CD4-positive, alpha-beta T cell treated with Interleukin-2 at 100 ng/mL for 4 hours (primary cell): ENCODE measurements at regions not wholly inside any gene's neighbourhood (a gene's known extent, or its start where the extent isn't known, plus 50 kb on each side); places are given as distances from the start of the nearest gene placed in this dataset.
"Not testable (repeated sequence)": the region's sequence is repeated elsewhere in the genome, so short reads cannot be mapped to it uniquely, and the experiment has no call there.

Experiments used
- DNase-seq: peaks from one replicate; pipeline ENCODE4 v3.0.0-alpha.2; 2020; ENCODE audit warnings: low spot score

GRCh38 chrY:18951019-18951418 is 177.5 kb upstream of the HSFY2 start:
- no peak for DNase-seq

GRCh38 chrY:18936831-18937230 is 163.3 kb upstream of the HSFY2 start:
- no peak for DNase-seq

- no peak for DNase-seq
Measured at GRCh38 chrY:18919256-18919655, 145.7 kb upstream of the HSFY2 start.

- no peak for DNase-seq
Measured at GRCh38 chrY:18912846-18913245, 139.3 kb upstream of the HSFY2 start.

GRCh38 chrY:18909846-18910245 is 136.3 kb upstream of the HSFY2 start:
- no peak for DNase-seq

GRCh38 chrY:18906198-18906597 is 132.7 kb upstream of the HSFY2 start:
- DNase-seq: not testable (repeated sequence)

GRCh38 chrY:18904296-18904695 is 130.8 kb upstream of the HSFY2 start:
- no peak for DNase-seq

GRCh38 chrY:18891994-18892393 is 118.5 kb upstream of the HSFY2 start:
- no peak for DNase-seq

GRCh38 chrY:18889548-18889947 is 116.0 kb upstream of the HSFY2 start:
- no peak for DNase-seq

GRCh38 chrY:18884748-18885147 is 111.2 kb upstream of the HSFY2 start:
- DNase-seq: no peak

- DNase-seq: not testable (repeated sequence)
Measured at GRCh38 chrY:18869145-18869544, 95.6 kb upstream of the HSFY2 start.

GRCh38 chrY:18866887-18867551 is 93.5 kb upstream of the HSFY2 start:
- DNase-seq: not testable (repeated sequence)

- not testable (repeated sequence) for DNase-seq
Measured at GRCh38 chrY:18860856-18861255, 87.3 kb upstream of the HSFY2 start.

- DNase-seq: not testable (repeated sequence)
Measured at GRCh38 chrY:18858484-18859191, 85.1 kb upstream of the HSFY2 start.

- DNase-seq: not testable (repeated sequence)
Measured at GRCh38 chrY:18855184-18855583, 81.6 kb upstream of the HSFY2 start.

- DNase-seq: not testable (repeated sequence)
Measured at GRCh38 chrY:18853323-18853722, 79.8 kb upstream of the HSFY2 start.

GRCh38 chrY:18836643-18837042 is 63.1 kb upstream of the HSFY2 start:
- not testable (repeated sequence) for DNase-seq
